Choroid plexus epithelial cell (primary cell): ENCODE measurements at regions not wholly inside any gene's neighbourhood (a gene's known extent, or its start where the extent isn't known, plus 50 kb on each side); places are given as distances from the start of the nearest gene placed in this dataset.

Source experiments
- DNase-seq: peaks from one replicate; pipeline ENCODE4 v3.0.0-alpha.2; 2010; ENCODE audit warnings: low read depth
- H3K4me3 ChIP-seq: 2 replicates; pipeline ENCODE4 v1.5.1; 2011; ENCODE audit warnings: low read depth, mild to moderate bottlenecking, control low read depth, low read length, moderate library complexity
- CTCF ChIP-seq: conservative IDR thresholded peaks from 2 replicates; pipeline ENCODE4 v1.5.1; 2011; ENCODE audit warnings: low read depth, mild to moderate bottlenecking, control low read depth, inconsistent platforms, low read length, moderate library complexity

DNA sequence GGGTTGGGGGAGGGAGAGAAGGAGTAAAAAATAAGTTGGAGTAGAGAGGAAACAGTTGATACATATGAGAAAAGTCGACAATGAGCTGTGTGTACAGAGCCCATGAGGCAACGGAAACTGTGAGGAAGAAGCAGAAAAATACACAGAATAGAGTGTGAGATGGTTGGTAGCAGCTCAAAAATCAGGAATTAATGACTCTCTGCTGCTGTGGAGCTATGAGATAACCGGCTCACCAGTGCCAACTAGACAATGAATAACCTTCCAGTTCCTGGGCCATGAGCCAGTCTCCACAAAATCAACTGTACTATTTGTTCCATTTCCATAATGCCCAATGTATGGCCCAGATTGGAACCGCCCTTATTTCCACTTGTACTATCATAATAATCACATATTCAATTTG is 53.1 kb upstream of the NREP start:
- H3K4me3 ChIP-seq, result no peak overlapping the region
- DNase-seq, result no peak
- no peak for TF ChIP-seq CTCF
